NCI-H345 treated with DMSO at 0.1 percent for 48 hours (cell line): ENCODE measurements at regions not wholly inside any gene's neighbourhood (a gene's known extent, or its start where the extent isn't known, plus 50 kb on each side); places are given as distances from the start of the nearest gene placed in this dataset.
"Not testable (repeated sequence)": the region's sequence is repeated elsewhere in the genome, so short reads cannot be mapped to it uniquely, and the experiment has no call there.

ENCODE experiments used
- DNase-seq: peaks from one replicate; lab custom pipeline; 2025; ENCODE audit not compliant: unreplicated experiment; lab: John Stamatoyannopoulos, UW

DNA sequence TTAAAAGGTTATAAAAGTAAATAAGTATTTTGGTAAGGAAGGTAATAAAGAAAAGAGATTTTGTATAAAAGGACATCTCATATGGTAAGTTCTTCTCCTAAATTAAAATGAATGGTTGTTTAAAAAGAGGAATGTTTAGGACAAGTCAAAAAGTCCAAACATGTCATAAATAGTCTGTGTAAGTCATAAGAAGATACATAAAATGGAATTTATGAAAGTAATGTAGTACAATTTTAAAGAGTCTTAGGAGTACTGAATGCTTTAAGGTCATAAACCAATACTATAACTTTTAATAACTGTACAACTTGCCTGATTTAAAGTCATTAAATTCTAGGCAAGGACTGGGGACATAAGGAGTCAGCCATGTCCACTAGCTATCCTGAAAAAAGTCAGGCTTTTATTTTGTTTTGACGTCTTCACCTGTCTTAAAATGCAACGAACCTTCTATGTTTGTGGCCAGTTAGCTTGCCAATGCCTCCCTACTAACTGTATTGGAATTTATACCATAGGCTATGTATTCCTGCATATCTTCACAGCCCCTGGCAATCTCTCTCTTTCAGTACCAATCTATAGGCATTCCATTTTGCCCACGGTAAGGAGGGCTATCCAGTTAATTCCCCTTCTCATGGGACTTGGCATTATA lies 312.3 kb upstream of the LRRTM4 start:
- DNase-seq: no peak

DNA sequence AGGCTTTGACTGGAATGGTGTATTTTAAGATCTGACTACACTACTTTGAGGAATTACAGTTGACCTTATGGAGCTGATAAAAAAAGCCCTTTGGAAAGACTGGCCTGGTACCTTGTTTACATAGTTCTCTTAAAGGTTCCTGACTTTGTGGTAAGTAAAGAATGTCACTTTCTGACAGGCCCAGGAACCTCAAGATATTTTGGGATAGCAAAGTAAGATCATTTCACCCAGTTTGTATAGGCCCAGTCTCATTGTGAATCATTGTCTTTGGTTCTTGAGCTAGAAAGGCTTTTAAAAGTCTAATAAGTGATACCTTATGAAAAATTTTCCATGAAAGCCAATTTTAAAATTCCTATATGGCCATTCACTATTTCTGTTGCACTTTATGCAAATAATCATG lies 316.3 kb upstream of the LRRTM4 start:
- no peak for DNase-seq

DNA sequence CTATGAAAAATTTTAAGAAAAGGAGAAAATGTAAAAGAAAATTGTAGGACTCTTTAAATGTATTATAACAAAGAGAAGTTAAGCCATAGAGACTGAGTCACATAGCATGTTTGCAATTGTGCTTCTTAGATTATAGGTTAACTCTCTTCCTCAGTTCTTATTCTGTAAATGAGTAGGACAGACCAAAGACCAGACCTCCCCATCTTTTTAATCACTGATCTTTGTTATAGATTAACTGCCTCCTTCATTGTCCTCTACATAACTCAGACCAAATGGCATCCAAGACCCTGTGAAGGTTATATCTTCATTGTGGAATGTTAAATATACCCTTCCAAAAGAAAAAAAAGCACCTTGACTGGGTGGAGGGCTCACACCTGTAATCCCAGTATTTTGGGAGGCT lies 316.9 kb upstream of the LRRTM4 start:
- DNase-seq: no peak

DNA sequence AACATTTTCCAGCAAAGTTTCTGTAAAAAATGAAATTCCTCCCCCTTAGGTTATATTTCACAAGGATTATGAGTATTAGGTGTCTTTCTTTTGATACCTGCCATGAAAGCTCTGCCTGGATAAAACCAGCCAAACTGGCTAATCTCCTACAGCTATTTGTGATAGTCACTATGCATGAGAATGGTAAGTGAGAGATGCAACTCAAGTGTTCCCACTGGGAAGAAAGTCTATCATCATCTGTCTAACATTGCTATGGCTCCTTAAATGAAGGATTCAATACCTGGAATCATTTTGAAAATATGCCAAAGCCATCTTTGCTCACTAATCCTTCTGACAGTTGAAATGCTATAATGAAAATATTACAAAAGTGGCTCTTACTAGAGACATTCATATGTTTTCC lies 339.9 kb upstream of the LRRTM4 start:
- DNase-seq: no peak

DNA sequence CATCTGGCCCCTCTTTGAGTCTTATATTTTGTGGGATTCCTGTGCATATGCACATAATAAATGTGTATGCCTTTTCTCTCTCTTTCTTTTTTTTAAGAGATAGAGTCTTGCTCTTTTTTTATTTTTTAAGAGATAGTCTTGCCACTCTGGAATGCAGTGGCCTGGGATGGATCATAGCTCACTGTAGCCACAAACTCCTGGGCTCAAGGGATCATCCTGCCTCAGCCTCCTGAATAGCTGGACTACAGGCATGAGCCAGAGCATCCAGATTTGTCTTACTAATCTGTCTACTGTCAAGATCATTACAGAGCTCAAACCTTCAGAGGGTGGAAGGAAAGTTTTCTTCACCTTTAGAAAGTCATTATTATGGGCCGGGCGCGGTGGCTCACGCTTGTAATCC lies 342.2 kb upstream of the LRRTM4 start:
- DNase-seq: no peak

DNA sequence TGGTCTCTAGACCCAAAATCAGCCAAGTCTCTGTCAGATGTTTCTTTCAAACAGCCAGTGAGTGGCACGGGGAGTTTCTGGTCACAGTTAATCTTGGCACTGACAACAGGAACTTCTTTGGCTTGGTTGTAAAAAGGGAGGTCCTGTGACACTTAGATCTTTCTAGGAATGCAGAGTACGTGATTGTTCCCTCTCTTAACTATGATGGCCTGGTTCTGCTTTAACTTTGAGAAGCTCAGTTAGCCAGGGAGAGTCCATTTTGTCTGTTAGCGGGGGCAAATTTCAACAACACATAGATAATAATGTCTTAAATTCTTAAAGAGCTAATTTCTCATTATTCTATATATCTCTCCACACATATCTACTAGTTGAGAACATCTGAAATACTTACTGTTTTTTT lies 344.5 kb upstream of the LRRTM4 start:
- no peak for DNase-seq

DNA sequence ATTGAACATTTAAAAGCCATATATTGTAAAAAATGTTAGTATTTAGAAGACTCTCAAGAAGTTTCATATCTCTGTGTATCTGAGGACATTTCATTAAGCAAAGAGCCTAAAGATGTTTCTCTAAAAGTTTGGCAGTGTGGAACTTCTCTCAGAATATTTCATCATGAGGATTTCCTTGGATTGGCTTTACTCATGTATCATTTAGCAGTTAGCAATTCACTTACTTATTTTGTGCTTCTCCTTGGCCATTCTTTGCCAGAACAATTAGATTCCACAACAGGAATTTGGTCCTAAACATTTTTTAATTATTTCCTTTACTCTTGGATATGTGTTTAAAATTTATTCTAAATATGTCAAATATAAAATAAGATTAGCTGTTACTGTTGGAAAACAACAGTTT lies 345.0 kb upstream of the LRRTM4 start:
- no peak for DNase-seq

DNA sequence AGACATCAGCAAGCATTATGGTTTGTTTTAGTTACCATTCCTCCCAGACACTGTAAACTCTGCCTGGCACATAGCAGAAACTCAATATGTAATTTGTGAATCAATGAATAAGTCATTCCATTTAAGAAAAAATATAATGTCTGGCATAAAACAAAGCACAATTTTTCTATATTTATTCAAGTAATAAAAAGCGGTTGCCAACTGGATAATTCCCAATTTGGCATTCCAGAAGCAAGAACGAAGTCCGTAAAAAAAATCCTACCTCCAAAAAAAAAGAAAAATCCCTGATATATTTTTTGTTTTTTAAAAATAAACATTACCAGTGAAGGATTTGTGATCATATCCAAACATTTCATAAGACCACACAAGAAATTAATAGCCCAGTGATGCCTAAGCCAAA lies 351.3 kb upstream of the LRRTM4 start:
- no peak for DNase-seq

DNA sequence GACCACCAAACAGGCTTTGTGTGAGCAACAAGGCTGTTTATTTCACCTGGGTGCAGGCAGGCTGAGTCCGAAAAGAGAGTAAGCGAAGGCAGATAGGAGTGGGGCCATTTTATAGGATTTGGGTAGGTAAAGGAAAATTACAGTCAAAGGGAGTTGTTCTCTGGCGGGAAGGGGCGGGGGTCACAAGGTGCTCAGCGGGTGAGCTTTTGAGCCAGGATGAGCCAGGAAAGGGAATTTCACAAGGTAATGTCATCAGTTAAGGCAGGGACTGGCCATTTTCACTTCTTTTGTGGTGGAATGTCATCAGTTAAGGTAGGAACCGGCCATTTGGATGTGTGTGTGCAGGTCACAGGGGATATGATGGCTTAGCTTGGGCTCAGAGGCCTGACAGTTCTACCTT lies 378.0 kb upstream of the LRRTM4 start:
- DNase-seq: not testable (repeated sequence)

DNA sequence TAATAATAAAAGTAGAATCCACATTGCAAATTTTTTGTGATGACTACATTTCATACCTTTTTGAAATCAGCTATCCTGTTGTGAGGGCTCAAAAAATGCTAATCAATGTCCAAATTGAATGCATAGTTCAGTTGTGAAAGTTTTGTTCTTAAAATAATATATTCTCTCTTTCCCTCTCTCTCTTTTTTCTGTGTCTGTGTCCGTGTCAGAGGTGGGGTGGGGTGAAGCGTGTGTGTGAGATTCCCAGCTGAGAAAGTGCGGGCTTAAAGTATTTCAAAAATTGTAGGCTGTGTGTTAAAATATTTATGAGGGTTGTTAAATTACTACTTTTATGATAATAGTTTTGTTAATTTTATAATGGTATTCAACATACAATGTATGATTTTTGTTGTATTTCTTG lies 388.0 kb upstream of the LRRTM4 start:
- no peak for DNase-seq

DNA sequence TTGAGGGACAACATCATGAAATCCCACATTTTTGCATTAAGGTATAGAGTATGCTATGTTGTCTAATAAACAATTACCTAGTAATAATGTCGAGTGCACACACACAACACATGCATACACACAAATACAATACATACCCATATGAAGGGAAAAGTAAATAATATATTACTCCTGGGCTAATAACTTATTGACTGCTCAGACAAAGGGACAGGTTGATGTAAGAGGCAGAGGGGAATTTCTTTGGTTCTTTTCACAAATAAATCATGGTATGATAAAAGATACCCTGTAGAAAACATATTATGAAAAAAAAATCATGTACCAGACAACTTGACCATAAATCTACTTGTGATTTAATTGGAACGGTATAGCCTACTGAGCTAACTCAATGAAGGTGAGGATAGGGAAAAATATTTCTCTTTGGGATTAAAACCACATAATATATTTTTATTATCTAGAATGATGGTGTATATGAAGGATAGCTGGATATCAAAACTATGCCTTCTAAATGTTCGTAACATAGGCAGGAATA lies 398.7 kb upstream of the LRRTM4 start:
- no peak for DNase-seq

DNA sequence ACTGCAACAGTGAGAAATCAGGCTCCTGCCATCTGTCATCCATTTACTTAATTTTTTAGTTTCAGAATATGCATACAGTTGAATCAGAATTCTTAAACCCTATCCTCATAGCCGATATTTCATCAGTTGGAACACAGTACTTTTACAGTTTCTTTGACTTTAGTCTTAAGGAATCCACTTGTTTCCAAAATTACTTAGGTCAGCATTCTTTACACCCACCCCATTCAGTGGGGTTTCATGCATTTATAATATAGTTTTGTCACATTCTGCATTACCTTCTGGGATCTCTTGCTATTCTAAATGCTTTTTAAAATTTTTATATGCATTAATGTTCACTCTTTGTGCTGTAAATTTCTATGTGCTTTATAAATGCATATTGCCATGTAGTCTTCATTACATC lies 400.4 kb upstream of the LRRTM4 start:
- no peak for DNase-seq

DNA sequence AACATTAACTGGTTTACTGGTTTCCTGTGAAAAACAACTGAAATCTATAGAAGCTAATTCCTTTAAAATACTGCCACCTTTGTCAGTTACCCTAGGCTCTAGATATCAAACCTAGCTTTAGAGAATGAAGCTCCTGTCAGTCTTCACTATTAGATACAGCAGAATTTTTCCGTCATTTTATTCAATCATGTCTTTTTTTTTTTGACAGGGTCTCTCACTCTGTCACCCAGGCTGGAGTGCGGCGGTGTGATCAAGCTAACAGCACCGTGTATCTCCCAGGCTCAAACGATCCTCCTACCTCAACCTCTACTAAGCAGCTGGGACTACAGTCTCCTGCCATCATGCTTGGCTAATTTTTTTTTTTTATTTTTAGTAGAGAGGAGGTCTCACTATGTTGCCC lies 415.2 kb upstream of the LRRTM4 start:
- no peak for DNase-seq

DNA sequence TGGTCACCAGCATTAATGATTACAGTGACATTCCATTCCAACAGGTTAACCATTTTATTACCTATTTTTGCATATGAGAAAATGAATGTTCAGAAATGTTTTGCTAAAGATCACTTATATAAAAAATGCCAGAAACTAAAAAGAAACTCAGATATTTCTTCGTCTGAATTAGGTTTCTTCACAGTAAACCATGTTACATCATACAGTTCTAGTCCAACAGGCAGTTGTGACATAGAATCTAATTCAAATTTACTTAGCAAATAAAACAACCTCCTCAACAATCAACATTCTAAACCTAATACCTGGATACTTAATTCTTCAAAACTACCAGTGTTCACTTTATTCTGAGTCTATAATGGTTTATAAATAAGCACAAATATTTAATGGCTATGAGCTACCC lies 416.3 kb upstream of the LRRTM4 start:
- DNase-seq: no peak

DNA sequence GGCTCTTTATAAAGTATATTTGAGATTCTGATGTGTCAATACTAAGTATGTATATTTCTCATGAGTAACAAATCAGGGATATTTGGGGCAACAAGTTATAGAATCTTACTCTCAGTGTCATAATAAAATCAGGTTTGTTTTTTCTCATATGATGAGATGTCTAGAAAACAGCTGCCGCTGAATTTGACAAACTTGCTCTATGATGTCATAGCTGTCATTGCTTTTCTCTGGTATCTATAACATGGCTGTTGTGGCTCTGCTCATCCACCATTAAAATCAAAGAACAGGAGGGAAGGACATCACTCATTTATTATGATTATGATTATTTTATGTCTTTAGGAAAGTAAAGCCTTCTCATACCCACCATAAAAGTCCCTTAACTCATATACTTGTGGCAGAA lies 417.2 kb upstream of the LRRTM4 start:
- DNase-seq: no peak

DNA sequence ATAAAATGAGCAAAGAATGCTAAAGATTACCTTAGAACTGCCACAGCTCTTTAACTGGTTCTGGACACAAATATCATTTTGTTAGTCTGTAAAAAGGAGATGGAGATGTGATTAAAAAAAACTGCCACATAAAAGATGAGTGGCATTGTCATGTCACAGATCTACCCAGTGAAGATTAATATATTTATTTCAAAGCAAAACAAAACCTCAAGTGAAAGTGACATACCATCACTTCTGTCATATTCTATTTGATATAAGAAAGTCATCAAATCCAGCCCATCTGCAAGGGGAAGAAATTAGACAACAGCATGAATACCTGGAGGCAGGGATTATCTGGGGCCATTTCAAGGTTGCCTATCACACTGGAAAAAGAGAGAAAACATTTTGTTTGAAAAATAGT lies 417.6 kb upstream of the LRRTM4 start:
- DNase-seq: no peak

DNA sequence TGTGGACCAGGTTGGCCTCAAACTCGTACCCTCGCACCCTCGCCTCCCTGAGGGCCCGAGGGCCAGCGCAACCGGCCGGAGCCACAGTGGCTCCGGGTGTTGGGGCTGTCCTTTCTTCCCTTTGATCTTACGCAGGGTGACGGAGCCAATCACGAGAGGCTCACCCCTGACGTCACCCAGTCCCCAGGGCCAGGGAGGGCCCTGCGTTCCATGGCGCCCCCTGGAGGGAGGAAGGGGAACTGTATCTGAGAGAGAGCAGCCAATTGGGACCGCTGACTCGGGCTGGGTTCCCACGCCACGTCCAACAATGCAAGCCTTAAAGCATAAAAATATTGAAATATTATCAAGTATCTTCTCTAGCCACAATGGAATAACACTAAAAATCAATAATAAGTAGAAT lies 432.8 kb upstream of the LRRTM4 start:
- DNase-seq: no peak

DNA sequence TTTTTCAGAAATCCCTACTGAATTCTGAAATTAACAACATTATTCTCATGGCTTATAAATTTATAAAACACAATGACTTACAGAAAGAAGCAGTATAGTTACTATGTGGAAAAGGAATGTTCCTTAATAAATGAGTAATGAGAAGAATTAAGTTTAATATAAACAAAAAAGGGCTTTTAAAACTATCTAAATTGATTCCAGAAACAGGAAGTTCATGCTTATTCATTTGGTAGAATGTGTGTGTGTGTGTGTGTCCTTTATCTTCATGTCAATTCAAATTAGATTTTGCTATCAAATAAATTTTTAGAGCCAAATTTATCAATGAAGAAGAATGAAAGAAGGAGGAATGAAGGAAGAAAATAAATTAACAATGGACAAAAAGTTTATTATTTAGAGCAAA lies 440.8 kb upstream of the LRRTM4 start:
- DNase-seq: no peak

DNA sequence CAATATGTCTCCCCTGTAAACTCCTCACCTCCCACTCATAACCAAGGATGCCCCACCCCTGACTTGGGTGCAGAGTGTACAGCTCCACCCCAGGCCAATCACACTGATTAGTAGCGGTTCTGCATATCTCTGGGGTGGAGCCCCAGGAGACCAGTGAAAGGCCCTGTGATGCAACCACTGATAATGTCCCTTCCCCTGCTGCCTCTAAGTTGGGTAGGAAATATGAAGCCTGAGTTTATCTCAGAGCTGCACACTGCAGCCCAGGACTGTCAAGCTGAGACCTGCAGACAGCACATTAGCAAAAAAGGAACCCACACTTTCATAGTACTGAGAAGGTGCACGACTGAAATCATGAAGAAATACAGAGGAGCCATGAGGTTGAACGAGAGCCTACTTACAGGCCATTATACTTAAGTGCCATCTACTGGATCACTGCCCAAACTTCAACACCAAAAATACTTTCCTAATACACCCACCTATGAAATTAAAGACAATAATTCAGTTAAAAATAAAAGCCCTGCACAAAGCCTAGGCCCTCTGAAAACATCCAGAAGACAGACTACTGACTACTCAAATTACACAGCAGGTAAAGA lies 455.4 kb upstream of the LRRTM4 start:
- DNase-seq: peak; percentile 12

DNA sequence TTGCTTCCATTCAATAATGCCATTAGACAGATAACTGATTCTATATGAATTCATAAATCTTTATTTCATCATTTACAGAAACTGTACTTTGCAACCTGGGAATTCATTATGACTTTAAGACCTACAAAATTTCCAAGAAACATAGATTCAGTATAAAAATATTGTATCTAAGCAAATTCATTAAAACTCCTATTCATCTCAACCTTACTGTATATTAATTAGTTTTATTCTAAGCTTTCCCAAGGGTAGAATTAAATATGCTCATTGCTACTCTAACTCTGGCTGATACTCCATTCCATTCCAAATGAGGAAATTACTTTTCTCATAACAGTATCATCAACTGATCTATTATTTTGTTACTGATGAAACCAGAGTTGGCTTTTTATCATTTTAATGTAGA lies 473.0 kb upstream of the LRRTM4 start:
- no peak for DNase-seq

DNA sequence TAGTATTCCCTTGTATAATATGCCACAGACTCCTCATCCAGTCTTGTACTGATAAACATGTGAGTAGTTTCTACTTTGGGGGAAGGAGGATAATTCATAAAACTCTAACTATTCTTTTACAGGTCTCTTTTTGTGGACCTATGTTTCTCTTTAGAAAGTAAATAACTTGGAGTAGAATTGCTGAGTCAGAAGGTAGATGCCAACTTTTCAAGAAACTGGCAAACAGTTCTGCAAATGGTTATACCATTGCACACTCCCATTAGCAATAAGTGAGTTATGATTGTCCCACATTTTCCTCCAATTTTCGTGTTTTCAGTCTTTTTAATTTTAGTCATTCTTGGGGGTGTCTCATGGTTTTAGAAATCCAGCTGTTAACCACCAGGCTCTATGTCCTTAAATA lies 477.2 kb upstream of the LRRTM4 start:
- DNase-seq: no peak

DNA sequence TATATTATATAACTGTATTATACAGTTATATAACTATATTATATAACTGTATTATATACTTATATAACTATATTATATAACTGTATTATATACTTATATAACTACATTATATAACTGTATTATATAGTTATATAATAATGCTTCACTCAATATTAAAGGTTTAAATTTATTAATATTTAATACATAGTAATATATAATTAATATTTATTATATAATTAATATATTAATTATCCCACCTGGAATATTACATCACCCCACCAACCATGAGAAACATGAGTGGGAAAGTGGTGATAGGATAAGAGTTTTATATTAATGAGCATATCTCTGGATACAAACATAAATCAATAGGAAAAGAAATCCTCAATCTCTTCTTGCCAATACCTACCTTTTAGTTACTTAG lies 487.1 kb upstream of the LRRTM4 start:
- no peak for DNase-seq

DNA sequence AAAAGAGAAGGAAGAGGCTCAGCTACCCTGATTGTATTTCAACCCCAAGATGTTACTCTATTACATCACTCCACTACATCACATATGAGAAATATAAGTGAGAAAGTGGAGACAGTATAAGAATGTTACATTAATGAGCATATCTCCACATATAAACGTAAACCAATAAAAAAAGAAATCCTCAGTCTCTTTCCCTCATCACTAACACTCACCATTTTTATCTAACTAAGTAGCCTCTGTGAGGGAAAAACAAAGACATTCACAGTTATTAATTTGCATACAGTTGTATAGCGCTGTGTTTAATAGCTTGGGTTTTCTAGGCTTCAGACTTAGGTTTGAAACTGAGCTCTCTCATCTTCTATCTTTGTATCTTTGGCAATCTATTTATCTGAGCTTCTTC lies 489.1 kb upstream of the LRRTM4 start:
- no peak for DNase-seq
